OCI-LY1 (cell line): ENCODE measurements at regions not wholly inside any gene's neighbourhood (a gene's known extent, or its start where the extent isn't known, plus 50 kb on each side); places are given as distances from the start of the nearest gene placed in this dataset.

Experiments
- H2AFZ ChIP-seq: fragments of 200-600 bp; sonication (generic), shearing (Covaris generic); 2 replicates; pipeline ENCODE4 v1.6.0; 2014; ENCODE audit warnings: antibody characterized with exemption, mild to moderate bottlenecking, low read length
- H3F3A ChIP-seq: fragments of 200-600 bp; sonication (generic), shearing (Covaris generic); 2 replicates; pipeline ENCODE4 v1.6.0; 2014; ENCODE audit warnings: mild to moderate bottlenecking, antibody characterized with exemption, low read length, moderate library complexity; ENCODE audit not compliant: insufficient read depth
- H3K27ac ChIP-seq: fragments of 200-600 bp; sonication (generic); 2 replicates; pipeline ENCODE4 v1.5.1; 2014; ENCODE audit warnings: low read length, mixed run types, mild to moderate bottlenecking, low read depth; ENCODE audit not compliant: poor library complexity, severe bottlenecking
- H3K27me3 ChIP-seq: fragments of 200-600 bp; sonication (generic); 2 replicates; pipeline ENCODE4 v1.6.0; 2014; ENCODE audit warnings: antibody characterized with exemption, mild to moderate bottlenecking, low read length, moderate library complexity; ENCODE audit not compliant: insufficient read depth
- H3K36me3 ChIP-seq: fragments of 200-600 bp; sonication (generic); 2 replicates; pipeline ENCODE4 v1.6.1; 2014; ENCODE audit warnings: mild to moderate bottlenecking, antibody characterized with exemption, low read length, moderate library complexity, mixed read lengths; ENCODE audit not compliant: insufficient read depth
- H3K4me1 ChIP-seq: fragments of 200-600 bp; sonication (generic); 2 replicates; pipeline ENCODE4 v1.5.1; 2014; ENCODE audit warnings: mild to moderate bottlenecking, low read length, moderate library complexity; ENCODE audit not compliant: insufficient read depth, severe bottlenecking
- H3K4me2 ChIP-seq: fragments of 200-600 bp; sonication (generic), shearing (Covaris generic); 2 replicates; pipeline ENCODE4 v1.6.1; 2014; ENCODE audit warnings: low read length
- H3K4me3 ChIP-seq: fragments of 200-600 bp; sonication (generic); 2 replicates; pipeline ENCODE4 v1.5.1; 2014; ENCODE audit warnings: low read length, low read depth, mild to moderate bottlenecking, mixed read lengths; ENCODE audit not compliant: poor library complexity, severe bottlenecking
- H3K79me2 ChIP-seq: fragments of 200-600 bp; shearing (Covaris generic); 2 replicates; pipeline ENCODE4 v1.6.1; 2016; ENCODE audit warnings: mixed run types, low read length, mixed read lengths; ENCODE audit not compliant: insufficient read depth
- H3K9ac ChIP-seq: fragments of 200-600 bp; sonication (generic), shearing (Covaris generic); 2 replicates; pipeline ENCODE4 v1.6.1; 2014; ENCODE audit warnings: mild to moderate bottlenecking, low read length, mixed read lengths
- H3K9me2 ChIP-seq: fragments of 200-600 bp; sonication (generic), shearing (Covaris generic); 2 replicates; pipeline ENCODE4 v1.6.1; 2014; ENCODE audit warnings: low read depth, mild to moderate bottlenecking, low read length, mixed read lengths
- H3K9me3 ChIP-seq: fragments of 200-600 bp; shearing (Covaris generic); 2 replicates; pipeline ENCODE4 v1.6.1; 2014; ENCODE audit warnings: low read length, mixed read lengths
- H4K20me1 ChIP-seq: fragments of 200-600 bp; sonication (generic), shearing (Covaris generic); 2 replicates; pipeline ENCODE4 v1.6.0; 2016; ENCODE audit warnings: mild to moderate bottlenecking, low read length; ENCODE audit not compliant: insufficient read depth
- EZH2 ChIP-seq: fragments of 200-600 bp; sonication (generic), shearing (Covaris generic); IDR thresholded peaks from 2 replicates; pipeline ENCODE4 v1.8.0; 2017; ENCODE audit warnings: borderline replicate concordance, mixed run types, mild to moderate bottlenecking, antibody characterized with exemption, low read length, moderate library complexity, mixed read lengths
- TF ChIP-seq, protein P1 (sequence below): fragments of 200-600 bp; sonication (generic), shearing (Covaris generic); IDR thresholded peaks from 2 replicates; pipeline ENCODE4 v1.5.1; 2017; ENCODE audit warnings: mild to moderate bottlenecking, antibody characterized with exemption, low read length, moderate library complexity, mixed read lengths

- H3K79me2 ChIP-seq = no peaks in the 10 kb centered on the region
- H3K4me3 ChIP-seq = no peak overlapping the region
- no peaks in the 10 kb centered on the region for H4K20me1 ChIP-seq
- no peak overlapping the region for H3K4me2 ChIP-seq
- no peaks in the 10 kb centered on the region for H3K4me1 ChIP-seq
- no peaks in the 10 kb centered on the region for H3K27me3 ChIP-seq
- no peaks in the 10 kb centered on the region for H3K9me3 ChIP-seq
- H2AFZ ChIP-seq = no peak overlapping the region
- H3K9ac ChIP-seq = no peak overlapping the region
- no peak overlapping the region for H3K27ac ChIP-seq
- TF ChIP-seq, protein P1, sequence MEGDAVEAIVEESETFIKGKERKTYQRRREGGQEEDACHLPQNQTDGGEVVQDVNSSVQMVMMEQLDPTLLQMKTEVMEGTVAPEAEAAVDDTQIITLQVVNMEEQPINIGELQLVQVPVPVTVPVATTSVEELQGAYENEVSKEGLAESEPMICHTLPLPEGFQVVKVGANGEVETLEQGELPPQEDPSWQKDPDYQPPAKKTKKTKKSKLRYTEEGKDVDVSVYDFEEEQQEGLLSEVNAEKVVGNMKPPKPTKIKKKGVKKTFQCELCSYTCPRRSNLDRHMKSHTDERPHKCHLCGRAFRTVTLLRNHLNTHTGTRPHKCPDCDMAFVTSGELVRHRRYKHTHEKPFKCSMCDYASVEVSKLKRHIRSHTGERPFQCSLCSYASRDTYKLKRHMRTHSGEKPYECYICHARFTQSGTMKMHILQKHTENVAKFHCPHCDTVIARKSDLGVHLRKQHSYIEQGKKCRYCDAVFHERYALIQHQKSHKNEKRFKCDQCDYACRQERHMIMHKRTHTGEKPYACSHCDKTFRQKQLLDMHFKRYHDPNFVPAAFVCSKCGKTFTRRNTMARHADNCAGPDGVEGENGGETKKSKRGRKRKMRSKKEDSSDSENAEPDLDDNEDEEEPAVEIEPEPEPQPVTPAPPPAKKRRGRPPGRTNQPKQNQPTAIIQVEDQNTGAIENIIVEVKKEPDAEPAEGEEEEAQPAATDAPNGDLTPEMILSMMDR = peak; percentile 78
- TF ChIP-seq EZH2 = no peak
- no peaks in the 10 kb centered on the region for H3F3A ChIP-seq
- no peaks in the 10 kb centered on the region for H3K9me2 ChIP-seq
- no peaks in the 10 kb centered on the region for H3K36me3 ChIP-seq
These were observed 78.5 kb upstream of the TRDN start for GRCh38 chr6:123715006-123715863.

- no peaks in the 10 kb centered on the region for H3K4me1 ChIP-seq
- H3K4me3 ChIP-seq = no peak overlapping the region
- H3K9me3 ChIP-seq = no peaks in the 10 kb centered on the region
- no peaks in the 10 kb centered on the region for H3K36me3 ChIP-seq
- no peaks in the 10 kb centered on the region for H3K79me2 ChIP-seq
- H3F3A ChIP-seq = no peaks in the 10 kb centered on the region
- no peak overlapping the region for H2AFZ ChIP-seq
- no peak overlapping the region for H3K4me2 ChIP-seq
- no peaks in the 10 kb centered on the region for H3K9me2 ChIP-seq
- TF ChIP-seq, protein P1 = no peak
- no peak for TF ChIP-seq EZH2
- no peak overlapping the region for H3K9ac ChIP-seq
- H3K27ac ChIP-seq = no peak overlapping the region
- H3K27me3 ChIP-seq = no peaks in the 10 kb centered on the region
- H4K20me1 ChIP-seq = no peaks in the 10 kb centered on the region
These were observed 76.1 kb upstream of the TRDN start for GRCh38 chr6:123712831-123713230.

DNA sequence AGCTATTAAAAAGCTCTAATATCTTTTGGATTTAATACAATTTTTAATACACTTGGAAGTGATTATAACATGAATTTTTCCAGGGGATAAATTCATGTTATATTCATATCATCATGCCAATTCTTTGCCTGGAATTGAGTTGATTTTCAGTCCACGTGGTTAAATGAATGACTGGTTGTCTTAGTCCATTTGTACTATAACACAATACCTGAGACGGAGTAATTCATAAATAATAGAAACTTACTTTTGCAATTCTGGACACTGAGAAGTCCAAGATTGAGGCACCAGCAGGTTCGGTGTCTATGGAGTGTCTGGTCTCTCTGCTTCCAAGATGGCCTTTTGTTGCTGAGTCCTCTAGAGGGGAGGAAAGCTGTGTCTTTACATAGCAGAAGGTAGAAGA, 66.2 kb upstream of the TRDN start:
- H3K79me2 ChIP-seq = no peaks in the 10 kb centered on the region
- TF ChIP-seq, protein P1 = no peak
- TF ChIP-seq EZH2 = no peak
- H2AFZ ChIP-seq = no peak overlapping the region
- H4K20me1 ChIP-seq = no peaks in the 10 kb centered on the region
- H3K27ac ChIP-seq = no peak overlapping the region
- H3K4me3 ChIP-seq = no peak overlapping the region
- no peaks in the 10 kb centered on the region for H3F3A ChIP-seq
- H3K27me3 ChIP-seq = no peaks in the 10 kb centered on the region
- H3K9me2 ChIP-seq = no peaks in the 10 kb centered on the region
- no peak overlapping the region for H3K9ac ChIP-seq
- H3K4me1 ChIP-seq = no peaks in the 10 kb centered on the region
- no peaks in the 10 kb centered on the region for H3K36me3 ChIP-seq
- H3K4me2 ChIP-seq = no peak overlapping the region
- H3K9me3 ChIP-seq = no peaks in the 10 kb centered on the region
